ENCODE measurements at regions not wholly inside any gene's neighbourhood (a gene's known extent, or its start where the extent isn't known, plus 50 kb on each side); places are given as distances from the start of the nearest gene placed in this dataset.
A peak's percentile ranks its signal among the peaks of the same experiment; 100 is the strongest.

GRCh38 chr13:50713523-50714248, 129.8 kb downstream of the DLEU7 start:
- DNase-seq (ENCODE audit: low spot score), result no peak

GRCh38 chr13:50714891-50715290, 128.6 kb downstream of the DLEU7 start:
- DNase-seq (ENCODE audit: low spot score), result no peak

- peak; percentile 64 for DNase-seq (ENCODE audit: low spot score)
Observed at GRCh38 chr13:50715402-50716146, 127.9 kb downstream of the DLEU7 start.

GRCh38 chr13:50720861-50721671, 122.4 kb downstream of the DLEU7 start:
- DNase-seq (ENCODE audit: low spot score), result no peak

- no peak for DNase-seq (ENCODE audit: low spot score)
Observed at GRCh38 chr13:50721672-50721992, 121.9 kb downstream of the DLEU7 start.

GRCh38 chr13:50722440-50723125, 120.9 kb downstream of the DLEU7 start:
- DNase-seq (ENCODE audit: low spot score), result no peak

- no peak for DNase-seq (ENCODE audit: low spot score)
Observed at GRCh38 chr13:50724438-50724837, 119.1 kb downstream of the DLEU7 start.

GRCh38 chr13:50724913-50725312, 118.6 kb downstream of the DLEU7 start:
- no peak for DNase-seq (ENCODE audit: low spot score)

GRCh38 chr13:50726164-50726563, 117.3 kb downstream of the DLEU7 start:
- no peak for DNase-seq (ENCODE audit: low spot score)

GRCh38 chr13:50729177-50729576, 114.3 kb downstream of the DLEU7 start:
- DNase-seq (ENCODE audit: low spot score), result no peak

- no peak for DNase-seq (ENCODE audit: low spot score)
Observed at GRCh38 chr13:50730496-50731351, 112.8 kb downstream of the DLEU7 start.

GRCh38 chr13:50731400-50731799, 112.1 kb downstream of the DLEU7 start:
- DNase-seq (ENCODE audit: low spot score), result peak; percentile 74

GRCh38 chr13:50732712-50733111, 110.8 kb downstream of the DLEU7 start:
- peak; percentile 47 for DNase-seq (ENCODE audit: low spot score)

GRCh38 chr13:50733392-50733791, 110.1 kb downstream of the DLEU7 start:
- no peak for DNase-seq (ENCODE audit: low spot score)

GRCh38 chr13:50735071-50735470, 108.4 kb downstream of the DLEU7 start:
- no peak for DNase-seq (ENCODE audit: low spot score)

- no peak for DNase-seq (ENCODE audit: low spot score)
Observed at GRCh38 chr13:50740052-50740741, 103.3 kb downstream of the DLEU7 start.

GRCh38 chr13:50742353-50742752, 101.1 kb downstream of the DLEU7 start:
- no peak for DNase-seq (ENCODE audit: low spot score)

- no peak for DNase-seq (ENCODE audit: low spot score)
Observed at GRCh38 chr13:50742968-50743367, 100.5 kb downstream of the DLEU7 start.

- DNase-seq (ENCODE audit: low spot score), result no peak
Observed at GRCh38 chr13:50744116-50744660, 99.3 kb downstream of the DLEU7 start.

- DNase-seq (ENCODE audit: low spot score), result no peak
Observed at GRCh38 chr13:50745542-50746115, 97.9 kb downstream of the DLEU7 start.

Data from cerebellar cortex (tissue), 1 donor.